Kidney epithelial cell (primary cell): ENCODE measurements at regions not wholly inside any gene's neighbourhood (a gene's known extent, or its start where the extent isn't known, plus 50 kb on each side); places are given as distances from the start of the nearest gene placed in this dataset.
"Not testable (repeated sequence)": the region's sequence is repeated elsewhere in the genome, so short reads cannot be mapped to it uniquely, and the experiment has no call there.

Experiments used
- DNase-seq: peaks from one replicate; pipeline ENCODE4 v3.0.0-alpha.2; 2010; ENCODE audit warnings: low read depth
- H3K27me3 ChIP-seq: 2 replicates; pipeline ENCODE4 v1.6.0; 2011; ENCODE audit warnings: low read length; ENCODE audit not compliant: control insufficient read depth, insufficient read depth
- H3K36me3 ChIP-seq: 2 replicates; pipeline ENCODE4 v1.5.1; 2011; ENCODE audit warnings: low read length; ENCODE audit not compliant: control insufficient read depth, insufficient read depth
- H3K4me3 ChIP-seq: 2 replicates; pipeline ENCODE4 v1.5.1; 2011; ENCODE audit warnings: low read depth, mild to moderate bottlenecking, control low read depth, low read length
- CTCF ChIP-seq: IDR thresholded peaks from 2 replicates; pipeline ENCODE4 v1.5.1; 2011; ENCODE audit warnings: mild to moderate bottlenecking, moderate library complexity, low read length, control low read depth, inconsistent platforms; ENCODE audit not compliant: insufficient read depth, poor library complexity, severe bottlenecking

GRCh38 chr13:88288326-88288725 is 617.2 kb downstream of the SLITRK5 start:
- no peak for DNase-seq
- Histone ChIP-seq H3K4me3 (no peak overlapping the region), H3K27me3 (no peaks in the 10 kb centered on the region), H3K36me3 (no peaks in the 10 kb centered on the region)
- TF ChIP-seq CTCF, result no peak

GRCh38 chr13:88291731-88292130 is 620.6 kb downstream of the SLITRK5 start:
- H3K27me3 ChIP-seq, DNase-seq, H3K36me3 ChIP-seq, H3K4me3 ChIP-seq: not testable (repeated sequence)

GRCh38 chr13:88294368-88294767 is 623.2 kb downstream of the SLITRK5 start:
- no peak for DNase-seq
- Histone ChIP-seq H3K27me3 (no peaks in the 10 kb centered on the region), H3K36me3 (no peaks in the 10 kb centered on the region), H3K4me3 (no peak overlapping the region)
- TF ChIP-seq CTCF, result no peak

GRCh38 chr13:88303157-88303556 is 632.0 kb downstream of the SLITRK5 start:
- TF ChIP-seq CTCF, result no peak
- DNase-seq, result no peak
- Histone ChIP-seq H3K36me3 (no peaks in the 10 kb centered on the region), H3K27me3 (no peaks in the 10 kb centered on the region), H3K4me3 (no peak overlapping the region)

- Histone ChIP-seq H3K27me3 (no peaks in the 10 kb centered on the region), H3K4me3 (no peak overlapping the region), H3K36me3 (no peaks in the 10 kb centered on the region)
- no peak for TF ChIP-seq CTCF
- DNase-seq, result no peak
These were observed 632.4 kb downstream of the SLITRK5 start for GRCh38 chr13:88303605-88304004.

- DNase-seq, result no peak
- H3K27me3 ChIP-seq, result no peaks in the 10 kb centered on the region
- H3K4me3 ChIP-seq, result no peak overlapping the region
- TF ChIP-seq CTCF, result no peak
- no peaks in the 10 kb centered on the region for H3K36me3 ChIP-seq
These were observed 643.3 kb downstream of the SLITRK5 start for GRCh38 chr13:88314496-88314895.
